Right lobe of liver (tissue), 4 donors: ENCODE measurements at regions not wholly inside any gene's neighbourhood (a gene's known extent, or its start where the extent isn't known, plus 50 kb on each side); places are given as distances from the start of the nearest gene placed in this dataset.

Experiments used
- POLR2A ChIP-seq: fragments of 450-650 bp; IDR thresholded peaks from one replicate; pipeline ENCODE4 v1.6.1; 2017; ENCODE audit warnings: antibody characterized with exemption, mild to moderate bottlenecking
- TF ChIP-seq, protein P1 (sequence below), 4 donors: fragments of 200-600 bp in 3 of 4; fragments of 450-650 bp in 1 of 4; IDR thresholded peaks; one replicate each; pipeline versions ENCODE4 v1.5.1 to v1.8.0; 2016 to 2022; ENCODE audit warnings: antibody characterized with exemption in 4 of 4, mild to moderate bottlenecking in 2 of 4
- donor health status: DM: no; HTN: no; CAD: no.
- donor health status: DM: no; HTN: no; CAD: no.
- donor health status: DM: no; HTN: yes; CAD: no.

DNA sequence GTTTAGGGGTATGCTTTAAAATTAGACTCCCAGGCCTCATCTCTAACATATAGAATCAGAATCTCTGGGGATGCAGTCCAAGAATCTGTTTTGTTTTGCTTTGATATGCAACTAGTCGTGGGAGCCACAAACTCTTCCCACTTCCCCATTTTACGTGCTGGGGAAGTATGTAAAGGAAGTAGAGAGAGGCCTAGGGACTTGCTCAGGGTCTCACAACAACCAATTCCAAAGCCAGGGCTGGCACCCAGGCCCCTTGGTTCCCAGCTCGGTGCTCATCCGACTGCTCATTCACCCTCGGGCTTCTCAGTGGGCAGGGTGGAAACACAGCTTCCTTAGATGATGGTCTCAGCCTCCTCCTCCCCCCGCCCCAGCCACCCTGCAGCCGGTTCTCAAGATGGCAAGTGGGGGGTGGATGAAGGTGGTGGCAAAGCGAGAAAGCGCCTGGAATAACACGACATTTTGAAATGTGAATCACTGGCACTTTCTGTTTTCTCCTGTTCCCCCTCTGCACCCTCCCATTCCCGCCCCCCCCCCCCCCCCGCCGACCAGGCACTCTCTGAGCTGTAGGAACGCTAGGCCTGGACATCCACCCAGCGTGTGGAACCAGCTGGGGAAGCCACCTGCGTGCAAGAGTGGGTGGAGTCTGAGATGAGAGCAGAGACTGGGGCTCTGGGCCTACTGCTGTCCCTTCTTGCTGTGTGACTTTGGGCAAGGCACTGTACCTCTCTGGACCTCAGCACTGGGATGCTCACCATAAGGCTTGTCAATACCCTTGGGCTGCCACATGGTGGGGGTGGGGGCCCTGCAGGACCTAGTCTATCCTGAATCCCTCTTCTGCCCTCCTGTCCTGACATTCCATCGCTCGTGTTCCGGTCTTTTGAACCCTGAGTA, 214.5 kb downstream of the RPLP1 start:
- TF ChIP-seq, protein P1, sequence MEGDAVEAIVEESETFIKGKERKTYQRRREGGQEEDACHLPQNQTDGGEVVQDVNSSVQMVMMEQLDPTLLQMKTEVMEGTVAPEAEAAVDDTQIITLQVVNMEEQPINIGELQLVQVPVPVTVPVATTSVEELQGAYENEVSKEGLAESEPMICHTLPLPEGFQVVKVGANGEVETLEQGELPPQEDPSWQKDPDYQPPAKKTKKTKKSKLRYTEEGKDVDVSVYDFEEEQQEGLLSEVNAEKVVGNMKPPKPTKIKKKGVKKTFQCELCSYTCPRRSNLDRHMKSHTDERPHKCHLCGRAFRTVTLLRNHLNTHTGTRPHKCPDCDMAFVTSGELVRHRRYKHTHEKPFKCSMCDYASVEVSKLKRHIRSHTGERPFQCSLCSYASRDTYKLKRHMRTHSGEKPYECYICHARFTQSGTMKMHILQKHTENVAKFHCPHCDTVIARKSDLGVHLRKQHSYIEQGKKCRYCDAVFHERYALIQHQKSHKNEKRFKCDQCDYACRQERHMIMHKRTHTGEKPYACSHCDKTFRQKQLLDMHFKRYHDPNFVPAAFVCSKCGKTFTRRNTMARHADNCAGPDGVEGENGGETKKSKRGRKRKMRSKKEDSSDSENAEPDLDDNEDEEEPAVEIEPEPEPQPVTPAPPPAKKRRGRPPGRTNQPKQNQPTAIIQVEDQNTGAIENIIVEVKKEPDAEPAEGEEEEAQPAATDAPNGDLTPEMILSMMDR (IDR thresholded peaks at IDR 0.05) = no peak
- no peak for TF ChIP-seq POLR2A
